ENCODE measurements at regions not wholly inside any gene's neighbourhood (a gene's known extent, or its start where the extent isn't known, plus 50 kb on each side); places are given as distances from the start of the nearest gene placed in this dataset.

DNA sequence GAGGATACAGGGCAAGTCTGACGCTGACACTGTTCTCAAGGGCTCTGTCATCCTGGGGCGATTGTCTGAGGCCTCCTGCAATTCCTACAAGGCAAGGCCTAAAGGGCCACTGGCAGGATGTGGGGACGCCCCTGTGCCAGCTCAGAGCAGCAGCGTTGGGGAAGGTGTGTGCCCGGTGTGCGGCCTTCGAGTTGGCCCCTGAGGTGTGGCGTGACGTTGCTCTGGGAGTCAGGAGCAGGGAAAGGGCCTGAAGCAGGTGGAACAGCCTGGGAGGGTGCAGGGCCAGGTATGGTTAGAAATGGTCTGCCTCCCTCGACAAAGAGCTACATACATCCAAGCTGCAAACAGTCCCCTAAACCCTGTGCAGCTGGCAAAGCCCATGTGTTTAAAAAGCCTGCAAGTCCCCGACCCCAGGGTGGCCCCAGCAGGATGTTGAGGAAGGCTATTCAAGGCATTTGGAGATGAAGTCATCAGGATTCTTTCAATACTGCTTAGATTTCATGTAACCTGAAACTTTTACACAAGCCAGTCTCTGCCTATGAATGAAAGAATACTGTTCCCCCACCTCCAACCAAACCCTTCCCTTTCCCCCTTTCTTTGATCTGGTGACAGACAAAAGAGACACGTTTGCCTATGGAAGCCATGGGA lies 142.5 kb upstream of the TNS3 start:
- peak in 2 of 3 donors; percentile 33 to 70 for DNase-seq

DNA sequence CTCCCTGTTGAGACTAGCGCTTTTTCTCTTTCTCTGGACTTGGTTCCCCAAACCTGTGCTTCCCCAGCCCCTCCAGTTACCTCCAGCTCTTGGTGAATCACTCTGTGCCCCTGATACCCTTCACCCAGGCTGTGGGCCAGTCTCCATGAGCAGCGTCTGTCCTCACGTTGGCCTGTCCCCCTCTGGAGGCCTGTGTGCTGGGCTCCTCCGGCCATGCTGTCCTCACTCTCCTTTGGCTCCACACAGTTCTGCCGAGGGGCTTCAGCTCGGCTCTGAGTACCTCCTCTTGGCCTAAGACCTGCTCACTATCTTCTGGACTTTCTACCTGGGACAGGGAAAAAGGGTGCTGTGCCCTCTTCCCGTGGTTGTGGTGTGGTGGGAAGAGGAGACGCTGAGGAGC lies 140.2 kb upstream of the TNS3 start:
- no peak for DNase-seq

DNA sequence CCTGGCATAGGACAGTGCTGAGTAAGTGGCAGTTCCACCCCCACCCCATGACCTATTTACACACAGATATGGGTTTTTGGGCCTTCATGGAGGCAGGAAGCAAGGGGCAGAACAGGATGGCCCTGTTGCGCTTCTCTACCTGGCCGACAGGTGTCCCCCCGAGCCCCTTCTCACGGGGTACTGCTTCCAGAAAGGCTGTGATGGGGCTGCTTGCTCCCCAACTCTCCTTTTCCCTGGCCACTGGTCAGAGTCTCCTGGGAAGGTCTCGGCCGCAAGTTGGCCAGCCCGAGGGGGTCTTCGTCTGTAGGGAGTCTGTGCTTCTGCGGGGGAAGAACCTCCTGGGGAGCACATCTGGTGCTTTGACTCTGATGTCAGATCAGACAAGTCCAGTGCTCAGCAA lies 139.8 kb upstream of the TNS3 start:
- DNase-seq, result no peak

DNA sequence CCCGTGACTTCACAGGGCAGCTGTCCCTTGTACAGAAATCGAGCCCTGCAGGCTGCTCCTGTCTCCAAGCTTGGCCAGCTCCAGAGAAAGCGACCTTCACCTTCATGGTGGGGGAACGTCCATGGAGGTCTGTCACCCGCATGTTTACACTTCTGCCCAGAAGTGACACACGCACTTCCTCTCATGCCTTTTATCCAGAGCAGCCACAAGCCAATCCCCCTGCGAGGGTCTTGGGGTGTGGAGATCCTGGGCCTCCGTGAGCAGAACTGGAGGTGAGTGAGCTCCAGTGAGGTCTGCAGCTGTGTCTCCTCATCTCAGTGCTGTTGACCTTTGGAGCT lies 139.0 kb upstream of the TNS3 start:
- no peak for DNase-seq

DNA sequence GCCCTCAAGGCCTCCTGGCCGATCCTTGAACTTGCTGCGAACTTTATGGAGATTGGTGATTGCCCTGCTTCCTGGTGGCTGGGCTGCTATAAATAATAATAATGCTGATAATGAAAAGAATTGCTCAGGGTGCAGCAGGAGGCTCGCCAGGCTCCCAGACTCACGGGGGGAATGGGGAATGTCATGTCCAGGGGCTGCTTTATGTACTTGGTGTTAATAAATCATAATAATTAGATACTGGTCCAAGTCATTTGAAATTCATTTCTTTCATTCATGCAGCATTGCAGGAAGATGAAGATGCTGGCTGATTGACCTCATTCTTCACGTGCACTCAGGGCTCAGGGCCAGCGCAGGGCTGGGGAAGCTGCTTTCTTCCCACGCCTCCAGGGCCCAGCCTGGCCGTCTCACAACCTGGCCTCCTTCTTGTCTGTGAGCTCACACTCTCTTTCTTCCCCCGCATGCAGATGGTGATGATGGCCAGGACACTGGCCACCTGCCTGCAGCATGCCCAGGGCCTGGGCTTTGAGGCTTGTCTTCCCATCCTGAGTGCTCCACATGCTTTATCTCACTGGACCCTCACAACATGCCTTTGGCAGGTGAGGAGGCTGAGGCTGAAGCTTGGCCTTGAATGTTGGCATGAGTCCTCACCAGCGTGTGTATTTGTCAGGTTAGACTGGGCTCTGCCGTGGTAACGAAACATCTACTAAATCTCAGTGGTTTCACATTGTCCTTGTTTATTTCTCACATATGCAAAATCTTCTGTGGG lies 138.4 kb upstream of the TNS3 start:
- peak; percentile 55 to 90 (median 78) for DNase-seq

DNA sequence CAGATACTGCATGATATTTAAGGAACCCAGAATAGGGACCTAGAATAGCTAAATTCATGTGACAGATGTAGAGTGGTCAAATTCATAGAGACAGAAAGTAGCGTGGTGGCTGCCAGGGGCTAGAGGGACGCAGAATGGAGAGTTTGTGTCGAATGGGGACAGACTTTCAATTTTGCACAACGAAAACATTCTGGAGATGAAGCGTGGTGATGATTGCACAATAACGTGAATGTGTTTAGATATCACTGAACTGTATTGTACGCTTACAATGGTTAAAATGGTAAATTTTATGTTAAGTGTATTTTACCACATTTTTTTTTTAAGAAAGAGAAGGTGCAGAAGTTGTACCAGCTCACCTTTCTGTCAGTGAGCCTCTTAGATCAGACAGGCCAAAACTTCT lies 137.8 kb upstream of the TNS3 start:
- DNase-seq, result no peak

DNA sequence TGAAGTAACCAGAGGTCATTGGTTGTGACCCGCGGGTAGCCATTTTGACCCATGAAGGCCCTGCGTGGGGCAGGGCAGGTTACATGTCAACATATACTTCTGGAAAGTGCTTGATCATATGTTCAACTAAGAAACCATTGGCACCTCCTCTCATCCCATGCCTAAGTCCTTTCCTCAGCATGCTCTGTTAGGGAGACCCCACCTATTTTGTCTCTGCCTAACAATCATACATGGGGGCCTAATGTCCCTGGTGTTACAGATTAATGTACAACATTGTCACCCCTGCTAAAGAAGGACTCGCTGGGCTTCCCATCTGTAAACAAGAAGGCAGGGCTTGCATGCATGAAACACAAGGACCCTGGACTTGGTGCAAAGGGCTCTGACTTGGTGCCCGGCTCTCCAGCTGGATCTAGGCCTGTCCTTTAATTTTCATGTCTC lies 133.7 kb upstream of the TNS3 start:
- DNase-seq, result no peak

DNA sequence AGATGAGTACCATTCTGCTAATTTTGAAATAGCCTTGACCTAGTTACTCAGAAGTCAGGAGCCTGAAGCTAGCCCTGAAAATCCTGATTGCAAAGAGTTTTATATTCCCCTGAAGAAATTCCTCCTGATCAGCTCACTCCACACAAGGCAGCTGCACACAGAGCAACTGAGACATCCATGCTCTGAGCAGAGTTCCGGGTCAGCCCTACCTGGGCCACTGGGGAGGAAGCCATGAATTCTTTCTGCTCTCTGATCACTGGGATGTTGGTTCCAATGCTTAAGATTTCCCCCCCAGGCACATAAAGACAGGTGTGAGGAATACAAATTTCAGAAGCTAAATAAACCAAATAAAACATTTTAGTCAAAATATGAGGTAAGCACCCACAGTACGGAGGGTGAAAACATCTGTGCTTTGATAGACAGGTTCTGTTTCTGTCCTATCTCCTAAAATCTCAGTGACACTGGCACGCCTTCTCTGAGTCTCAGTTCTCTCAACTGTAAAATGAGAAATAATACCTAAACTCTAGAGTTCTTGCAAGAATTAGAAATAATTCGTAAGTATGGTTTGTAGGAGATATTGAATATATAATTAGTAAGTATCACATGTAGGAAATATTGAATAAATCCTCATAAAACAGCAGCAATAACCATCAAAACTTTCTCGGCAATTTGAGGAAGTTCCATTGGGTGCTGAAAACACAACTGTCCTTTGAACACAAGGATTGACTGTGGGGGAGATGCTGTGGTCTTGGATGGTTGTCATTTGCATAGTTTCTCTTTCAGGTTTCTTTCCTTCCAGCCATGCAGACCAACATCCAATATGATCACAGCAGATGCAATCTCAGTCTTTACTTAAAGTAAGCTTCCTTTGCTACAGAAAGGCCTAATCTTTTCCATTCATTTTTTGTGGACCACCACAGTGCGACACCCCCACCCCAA lies 133.0 kb upstream of the TNS3 start:
- no peak for DNase-seq

DNA sequence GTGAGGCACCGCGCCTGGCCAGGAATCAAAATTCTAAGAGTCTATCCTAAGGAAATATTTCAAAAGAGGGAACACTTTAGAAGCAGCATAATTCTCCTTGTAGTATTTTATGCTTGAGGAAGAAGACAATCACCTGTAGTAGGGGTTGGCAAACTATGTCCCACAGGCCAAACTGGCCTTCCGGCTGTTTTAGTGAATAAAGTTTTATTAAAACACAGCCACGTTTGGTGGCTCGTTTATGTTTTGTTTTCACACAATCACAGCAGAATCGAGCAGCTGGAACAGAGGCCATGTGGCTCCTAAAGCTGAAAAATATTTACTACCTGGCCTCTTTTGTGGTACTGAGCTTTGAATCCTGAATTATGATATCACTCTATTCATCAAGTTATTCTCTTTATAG lies 131.7 kb upstream of the TNS3 start:
- DNase-seq, result no peak

DNA sequence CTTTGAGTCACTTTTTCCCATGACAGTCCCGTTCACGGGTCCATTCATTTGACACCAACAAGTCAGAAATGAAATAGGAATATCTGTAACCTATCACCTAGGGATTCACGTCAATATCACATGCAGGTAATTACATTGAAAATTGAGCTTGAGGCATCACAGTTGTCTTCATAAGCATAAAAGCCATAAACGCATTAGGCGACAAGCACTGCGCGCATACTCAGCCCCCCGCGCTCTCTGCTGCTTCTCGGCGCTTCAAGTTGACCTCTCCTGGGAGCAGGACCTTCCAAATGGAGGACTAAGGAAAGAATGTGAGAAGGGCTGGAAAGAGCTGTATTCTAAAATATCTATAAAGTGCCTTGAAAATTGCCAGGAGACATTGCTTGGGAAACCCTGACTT lies 130.5 kb upstream of the TNS3 start:
- no peak for DNase-seq

DNA sequence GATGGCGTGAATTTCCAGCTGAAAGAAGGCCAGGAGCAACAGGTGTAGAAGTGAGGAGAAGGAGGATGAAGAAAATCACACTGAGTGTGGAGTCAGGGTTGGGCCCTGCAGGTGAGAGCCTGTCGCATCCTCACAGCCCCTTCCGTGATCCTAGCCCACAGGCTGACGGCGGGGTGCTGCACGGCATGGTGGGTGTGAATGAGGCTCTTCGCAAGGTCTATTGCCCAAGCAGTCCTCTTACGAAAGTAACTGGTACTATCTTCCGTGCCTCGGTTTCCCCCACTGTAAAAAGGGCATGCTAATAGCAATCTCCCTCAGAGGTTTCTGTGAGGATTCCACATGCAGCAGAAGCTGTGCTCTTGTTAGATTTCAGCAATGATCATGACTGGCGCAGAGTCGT lies 129.9 kb upstream of the TNS3 start:
- no peak for DNase-seq

DNA sequence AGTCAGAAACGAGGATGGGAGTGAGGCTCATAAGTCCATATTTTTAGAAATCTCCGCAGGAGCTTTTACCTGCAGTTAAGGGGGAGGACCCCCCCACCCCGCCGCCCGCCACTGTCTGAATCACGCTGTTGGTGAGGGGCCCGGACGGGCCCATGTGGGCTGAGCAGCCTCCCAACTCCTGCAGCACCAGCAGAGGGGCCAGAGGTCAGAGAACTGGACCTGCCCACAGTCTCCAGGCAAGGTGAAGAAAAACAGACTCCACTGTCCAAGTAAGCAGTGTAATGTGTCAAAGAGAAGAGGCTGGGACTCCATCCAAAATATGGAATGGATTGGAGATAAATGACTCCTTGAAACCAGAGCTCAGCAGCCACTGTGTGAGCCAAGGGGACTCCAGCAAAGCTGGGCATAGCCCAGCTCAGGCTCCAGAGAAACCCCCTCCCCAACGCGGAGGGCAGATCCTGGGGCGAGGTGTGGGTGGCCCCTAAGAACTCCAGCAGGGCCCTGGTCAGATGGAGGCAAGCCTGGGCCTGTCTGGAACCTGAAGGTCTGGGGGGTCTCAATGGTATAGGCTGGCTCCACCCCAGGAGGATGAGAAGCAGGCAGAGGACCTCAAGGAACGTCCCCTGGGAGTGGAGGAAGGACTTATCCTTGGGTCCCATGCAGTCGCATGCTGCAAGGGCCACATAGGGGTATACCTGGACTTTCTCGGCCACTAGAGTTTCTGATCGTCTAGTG lies 128.5 kb upstream of the TNS3 start:
- no peak for DNase-seq

DNA sequence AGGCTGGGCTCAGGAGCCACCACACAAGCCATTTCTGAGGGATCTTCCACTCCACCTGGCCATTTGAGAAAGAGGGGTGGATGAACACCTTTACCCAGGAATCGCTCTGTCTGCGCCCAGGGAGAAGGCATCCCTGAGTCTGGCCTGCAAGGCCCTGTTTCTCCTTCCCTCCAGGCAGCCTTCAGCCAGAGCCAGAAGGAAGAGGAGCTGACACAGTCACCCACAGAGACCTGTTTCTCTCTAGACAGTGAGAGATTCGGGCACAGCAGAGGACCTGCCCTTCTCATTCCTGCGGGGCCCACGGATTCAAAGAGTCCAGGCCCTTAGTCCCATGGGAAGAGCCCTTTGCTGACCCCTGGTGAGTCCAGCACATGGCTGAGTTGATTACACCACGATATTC lies 127.5 kb upstream of the TNS3 start:
- no peak for DNase-seq

DNA sequence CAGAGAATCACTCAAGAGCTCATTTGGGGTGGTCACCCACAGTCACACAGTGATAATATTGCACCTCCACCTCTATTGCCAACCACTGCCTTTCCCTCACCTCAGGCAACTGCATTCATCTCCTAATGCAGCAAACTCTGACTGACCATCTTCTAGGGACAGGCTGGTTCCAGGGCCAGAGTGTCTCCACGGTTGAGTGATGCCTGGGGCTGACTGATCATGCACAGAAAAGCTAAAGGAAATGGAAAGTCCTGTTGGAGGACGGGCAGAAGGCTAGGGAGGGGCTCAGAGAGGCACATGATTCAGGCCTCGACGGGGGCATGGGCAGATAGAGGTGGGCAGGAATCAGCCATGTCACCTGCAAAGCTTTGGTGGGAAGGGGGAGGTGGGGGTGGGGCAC lies 127.1 kb upstream of the TNS3 start:
- no peak for DNase-seq

DNA sequence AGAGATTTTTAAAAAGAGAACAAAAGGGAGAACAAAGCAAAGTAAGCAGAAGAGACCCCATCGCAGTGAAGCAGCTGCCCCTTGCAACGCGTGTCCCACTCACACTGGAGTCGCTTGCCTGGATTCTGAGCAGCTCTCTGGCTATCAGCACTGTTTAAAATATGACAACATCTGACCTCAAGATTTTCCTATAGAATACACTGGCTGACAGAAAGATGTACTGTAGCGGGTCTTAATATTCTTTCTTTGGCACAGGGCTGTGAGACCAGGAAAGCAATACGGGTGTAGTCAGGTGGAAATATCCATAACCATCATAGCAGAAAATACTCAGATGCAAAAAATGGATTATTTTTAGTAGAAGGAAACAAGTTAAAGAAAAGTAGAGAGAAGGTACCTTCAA lies 125.7 kb upstream of the TNS3 start:
- no peak for DNase-seq

DNA sequence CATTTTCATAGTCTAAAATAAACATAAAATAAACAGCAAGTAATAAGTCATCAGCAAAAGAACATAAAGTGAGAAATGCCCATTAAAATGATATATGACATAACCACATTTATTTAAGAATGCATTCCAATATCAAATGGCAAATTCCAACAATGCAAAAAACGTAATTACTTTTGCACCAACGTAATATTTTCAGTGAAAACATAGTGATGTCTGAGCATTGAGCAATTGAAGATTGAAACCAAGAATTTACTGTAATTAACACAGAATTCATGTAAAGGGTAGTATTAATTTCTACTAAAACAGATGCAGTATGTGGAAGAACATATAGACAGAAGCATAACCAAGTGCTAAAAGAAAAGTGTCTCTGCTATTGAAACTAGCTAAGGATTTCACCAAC lies 123.0 kb upstream of the TNS3 start:
- DNase-seq, result no peak

DNA sequence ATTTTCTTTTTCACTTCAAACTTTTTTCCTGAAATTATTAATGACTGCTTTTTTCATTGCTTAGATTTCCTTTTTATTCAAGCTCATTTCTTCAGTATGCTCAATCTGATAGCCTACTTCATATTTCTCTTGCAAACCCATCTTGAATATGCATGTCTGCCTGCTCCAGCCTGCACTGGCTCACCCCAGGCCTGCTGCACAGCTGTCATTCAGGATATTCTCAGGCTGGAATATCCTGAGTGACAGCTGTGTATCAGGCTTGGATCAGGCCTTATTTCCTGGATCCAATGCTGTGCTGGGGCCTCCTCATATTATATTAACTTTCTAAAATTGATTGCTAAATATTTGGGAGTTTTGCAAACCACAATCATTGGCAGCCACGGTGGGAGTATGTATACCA lies 120.2 kb upstream of the TNS3 start:
- DNase-seq, result no peak

DNA sequence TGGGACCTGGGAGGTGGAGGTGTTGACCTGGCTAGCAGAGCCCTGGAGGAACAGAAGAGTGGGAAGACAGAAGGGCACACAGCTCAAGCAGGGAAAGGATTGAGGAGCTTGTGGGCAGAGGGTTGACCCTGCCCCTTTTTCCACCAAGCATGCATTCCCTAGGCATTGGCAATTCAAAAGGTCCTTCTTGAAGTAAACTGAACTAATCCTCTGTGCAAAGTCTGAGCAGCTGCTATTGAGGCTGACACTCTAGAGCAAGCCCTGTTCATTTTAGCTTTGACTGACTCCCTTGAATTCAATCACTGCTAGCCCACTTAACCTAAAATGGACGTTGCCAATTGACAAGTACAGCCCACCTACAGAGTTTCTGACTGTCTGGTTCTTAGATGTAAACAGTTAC lies 116.5 kb upstream of the TNS3 start:
- no peak for DNase-seq

DNA sequence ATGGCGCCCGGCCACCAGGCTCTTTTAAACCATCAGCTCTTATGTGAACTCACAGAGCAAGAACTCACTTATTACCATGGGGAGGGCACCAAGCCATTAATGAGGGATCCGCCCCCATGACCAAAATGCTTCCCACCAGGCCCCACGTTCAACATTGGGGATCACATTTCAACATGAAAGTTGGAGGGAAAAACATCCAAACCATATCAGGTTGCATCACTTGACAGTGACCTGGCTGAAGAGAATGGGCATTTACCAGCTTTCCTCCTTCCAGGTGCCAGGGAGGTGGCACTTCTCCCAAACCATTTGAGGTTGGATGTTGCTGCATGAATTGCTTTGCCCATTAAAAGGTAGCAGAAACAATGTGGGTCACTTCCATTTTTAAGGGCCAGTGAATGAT lies 115.6 kb upstream of the TNS3 start:
- DNase-seq, result no peak

DNA sequence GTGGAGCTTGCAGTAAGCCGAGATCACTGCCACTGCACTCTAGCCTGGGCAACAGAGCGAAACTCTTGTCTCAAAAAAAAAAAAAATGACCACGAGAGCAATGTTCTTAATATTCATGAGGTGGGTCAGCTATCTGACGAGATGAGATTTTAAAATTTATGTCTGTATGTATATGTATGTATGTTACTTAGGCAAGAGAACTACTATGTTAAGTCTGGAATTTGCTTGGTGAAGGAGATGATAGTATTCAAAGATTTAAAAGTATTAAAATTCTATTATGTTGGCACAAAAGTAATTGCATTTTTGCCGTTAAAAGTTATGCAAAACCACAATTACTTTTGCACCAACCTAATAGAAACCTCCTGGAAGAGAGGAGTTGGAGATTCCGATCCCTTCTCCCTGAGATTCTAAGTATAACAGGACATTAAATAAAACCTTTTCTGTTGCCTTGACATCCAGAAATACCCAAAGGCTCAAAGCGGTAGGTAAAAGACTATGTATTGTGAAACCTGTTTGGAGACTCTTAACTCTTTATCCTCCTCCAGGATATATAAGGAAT lies 114.3 kb upstream of the TNS3 start:
- DNase-seq, result no peak

DNA sequence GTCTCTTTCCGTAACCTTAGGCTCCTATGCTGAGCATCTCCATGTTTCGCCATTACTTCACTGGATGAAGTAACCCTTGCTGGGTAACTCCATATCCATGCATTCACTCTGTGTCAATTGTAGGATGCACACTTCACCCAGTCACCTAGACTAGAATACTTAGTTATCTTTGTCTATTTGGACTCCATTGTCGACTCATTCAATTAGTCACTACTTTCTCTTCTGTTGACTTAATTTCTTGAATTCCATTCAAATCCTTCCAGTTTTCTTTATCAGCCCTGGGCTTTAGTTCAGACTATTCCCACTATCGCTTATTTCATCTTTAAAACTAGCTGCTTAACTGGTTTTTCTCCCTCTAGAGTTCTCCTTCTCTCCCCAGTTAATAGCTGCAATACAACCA lies 111.3 kb upstream of the TNS3 start:
- peak in 1 of 3 donors; percentile 28 for DNase-seq

DNA sequence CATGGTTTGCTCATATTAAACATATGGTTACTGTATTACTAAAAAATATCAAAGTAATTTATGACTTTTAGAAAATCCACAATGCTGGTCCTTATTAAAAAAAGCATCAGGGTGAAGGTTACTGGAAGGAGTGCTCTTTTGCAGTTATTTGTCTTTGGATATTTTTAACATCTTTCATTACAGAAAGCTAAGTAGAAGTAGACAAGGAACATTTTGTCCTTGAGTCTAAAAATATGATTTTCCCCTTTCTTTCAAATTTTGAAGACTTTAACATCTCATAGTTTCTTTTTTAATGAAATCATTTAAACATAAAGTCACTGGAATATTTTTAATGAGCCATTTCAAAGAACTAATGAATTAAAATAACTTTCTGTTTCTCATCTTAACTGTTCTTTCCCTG lies 110.1 kb upstream of the TNS3 start:
- DNase-seq, result no peak

Data from muscle of back (tissue), 3 donors.